Mesothelial cell of epicardium (in vitro differentiated cells): ENCODE measurements at regions not wholly inside any gene's neighbourhood (a gene's known extent, or its start where the extent isn't known, plus 50 kb on each side); places are given as distances from the start of the nearest gene placed in this dataset.
"Not testable (repeated sequence)": the region's sequence is repeated elsewhere in the genome, so short reads cannot be mapped to it uniquely, and the experiment has no call there.

Experiments used
- DNase-seq, 2 experiments: peaks; one replicate each; pipeline ENCODE4 v3.0.0; 2021; ENCODE audit warnings: low spot score in 2 of 2; ENCODE audit not compliant: unreplicated experiment in 2 of 2
- H3K27ac Mint-ChIP-seq: 2 replicates; pipeline ENCODE4 v1.8.0; 2021; ENCODE audit warnings: mixed read lengths
- H3K27me3 Mint-ChIP-seq: 2 replicates; pipeline ENCODE4 v1.8.0; 2021; ENCODE audit warnings: low read depth, mixed read lengths
- H3K36me3 Mint-ChIP-seq: 2 replicates; pipeline ENCODE4 v1.8.0; 2021; ENCODE audit warnings: mixed read lengths
- H3K4me1 Mint-ChIP-seq: 2 replicates; pipeline ENCODE4 v1.8.0; 2021; ENCODE audit warnings: mixed read lengths
- H3K4me3 Mint-ChIP-seq: 2 replicates; pipeline ENCODE4 v1.8.0; 2021; ENCODE audit warnings: mild to moderate bottlenecking, moderate library complexity, mixed read lengths
- H3K9me3 Mint-ChIP-seq: 2 replicates; pipeline ENCODE4 v1.8.0; 2021; ENCODE audit warnings: mixed read lengths
- TF ChIP-seq, protein P1 (sequence below): fragments of 200-600 bp; sonication (generic); IDR thresholded peaks from one replicate; pipeline ENCODE4 v1.5.0; 2021; ENCODE audit warnings: antibody characterized with exemption; ENCODE audit not compliant: unreplicated experiment

- H3K4me1 Mint-ChIP-seq: no peaks in the 10 kb centered on the region
- no peak overlapping the region for H3K4me3 Mint-ChIP-seq
- no peaks in the 10 kb centered on the region for H3K27me3 Mint-ChIP-seq
- H3K36me3 Mint-ChIP-seq: peaks cover 2% of the 10 kb centered on the region
- TF ChIP-seq, protein P1, sequence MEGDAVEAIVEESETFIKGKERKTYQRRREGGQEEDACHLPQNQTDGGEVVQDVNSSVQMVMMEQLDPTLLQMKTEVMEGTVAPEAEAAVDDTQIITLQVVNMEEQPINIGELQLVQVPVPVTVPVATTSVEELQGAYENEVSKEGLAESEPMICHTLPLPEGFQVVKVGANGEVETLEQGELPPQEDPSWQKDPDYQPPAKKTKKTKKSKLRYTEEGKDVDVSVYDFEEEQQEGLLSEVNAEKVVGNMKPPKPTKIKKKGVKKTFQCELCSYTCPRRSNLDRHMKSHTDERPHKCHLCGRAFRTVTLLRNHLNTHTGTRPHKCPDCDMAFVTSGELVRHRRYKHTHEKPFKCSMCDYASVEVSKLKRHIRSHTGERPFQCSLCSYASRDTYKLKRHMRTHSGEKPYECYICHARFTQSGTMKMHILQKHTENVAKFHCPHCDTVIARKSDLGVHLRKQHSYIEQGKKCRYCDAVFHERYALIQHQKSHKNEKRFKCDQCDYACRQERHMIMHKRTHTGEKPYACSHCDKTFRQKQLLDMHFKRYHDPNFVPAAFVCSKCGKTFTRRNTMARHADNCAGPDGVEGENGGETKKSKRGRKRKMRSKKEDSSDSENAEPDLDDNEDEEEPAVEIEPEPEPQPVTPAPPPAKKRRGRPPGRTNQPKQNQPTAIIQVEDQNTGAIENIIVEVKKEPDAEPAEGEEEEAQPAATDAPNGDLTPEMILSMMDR: no peak
- peaks cover 34% of the 10 kb centered on the region for H3K9me3 Mint-ChIP-seq
- no peak overlapping the region for H3K27ac Mint-ChIP-seq
- DNase-seq: no peak
Observed at GRCh38 chr17:21756856-21757619, 64.7 kb downstream of the KCNJ18 start.

DNA sequence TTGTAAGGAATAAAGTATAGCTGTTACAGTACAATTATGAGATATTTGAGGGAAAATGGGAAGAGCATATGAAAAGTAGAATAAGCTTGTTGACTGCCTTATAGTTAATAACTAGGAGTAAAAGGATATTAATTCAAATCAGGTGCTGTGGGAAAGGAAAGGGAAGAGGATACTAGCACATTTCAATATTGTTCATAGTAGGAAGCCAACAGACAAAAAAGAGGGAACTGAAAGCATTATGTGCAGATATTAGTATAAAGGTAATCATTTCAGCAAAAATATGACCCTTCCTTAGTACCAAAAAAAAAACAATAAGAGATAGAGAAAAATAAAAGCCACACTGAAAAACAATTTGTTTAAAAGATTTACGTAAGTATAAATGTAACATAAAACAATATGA, 67.3 kb downstream of the KCNJ18 start:
- not testable (repeated sequence) for DNase-seq, H3K27ac Mint-ChIP-seq, H3K36me3 Mint-ChIP-seq, H3K4me1 Mint-ChIP-seq, H3K27me3 Mint-ChIP-seq, H3K4me3 Mint-ChIP-seq
- peaks cover 29% of the 10 kb centered on the region for H3K9me3 Mint-ChIP-seq

DNA sequence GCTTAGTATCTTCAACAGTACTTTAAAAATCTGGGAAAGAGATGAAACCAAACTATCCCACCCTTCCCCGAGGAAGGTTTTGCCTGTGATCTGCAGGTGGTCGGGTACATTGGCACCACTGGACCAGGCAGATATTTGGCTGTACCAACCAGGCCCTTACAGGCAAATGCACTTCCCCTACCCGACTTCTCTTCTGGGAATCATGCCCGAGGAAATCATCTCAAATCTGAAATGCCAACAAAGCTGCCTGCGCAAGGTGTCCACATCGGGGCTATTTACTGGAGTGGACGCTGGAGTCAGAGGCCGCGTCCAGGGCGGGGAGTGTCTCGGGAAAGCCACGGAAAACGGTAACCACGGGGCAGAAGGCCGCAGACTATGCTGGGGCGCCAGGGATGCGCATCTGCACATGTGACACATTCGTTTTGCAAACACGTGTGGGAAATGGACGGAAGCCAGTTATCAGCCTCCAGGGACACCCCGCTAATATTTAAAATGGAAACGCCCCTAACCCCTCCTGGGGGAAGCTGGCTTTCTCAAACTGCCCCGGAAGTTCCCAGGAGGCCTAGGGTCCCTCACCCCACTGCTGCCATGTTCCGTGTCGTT, 71.5 kb downstream of the KCNJ18 start:
- H3K4me3 Mint-ChIP-seq, DNase-seq, H3K36me3 Mint-ChIP-seq, H3K27me3 Mint-ChIP-seq, H3K4me1 Mint-ChIP-seq, H3K27ac Mint-ChIP-seq: not testable (repeated sequence)
- H3K9me3 Mint-ChIP-seq: peaks cover 23% of the 10 kb centered on the region

DNA sequence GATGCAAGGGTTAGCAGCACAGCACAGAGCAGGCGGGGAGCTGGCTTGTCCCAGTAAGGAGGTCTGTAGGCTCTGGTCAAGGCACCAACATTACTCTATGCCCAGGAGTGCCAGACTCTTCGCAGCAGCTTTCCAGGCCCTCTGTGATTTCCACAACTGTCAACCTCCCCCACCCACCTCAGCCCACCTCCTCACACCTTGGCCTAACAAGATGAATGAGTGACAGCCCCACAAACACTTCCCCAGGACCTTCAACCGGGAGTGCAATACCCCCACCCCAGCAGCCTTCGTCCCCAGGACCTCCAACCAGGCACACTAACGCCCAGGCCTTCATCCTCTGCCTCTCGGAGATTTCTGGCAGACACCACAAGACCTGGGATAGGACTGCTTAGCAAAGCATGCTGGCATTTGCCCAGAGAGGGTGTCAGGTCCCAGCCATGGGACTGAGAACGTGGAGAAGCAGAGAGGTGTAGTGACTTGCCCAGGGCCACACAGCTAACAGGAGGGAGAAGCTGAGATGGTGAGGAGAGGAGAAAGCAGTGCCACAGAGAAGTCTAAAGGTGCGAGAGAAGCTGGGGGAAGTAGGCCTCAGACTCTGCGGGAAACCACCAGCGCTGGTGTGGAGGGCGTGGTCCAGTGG, 73.4 kb downstream of the KCNJ18 start:
- not testable (repeated sequence) for H3K36me3 Mint-ChIP-seq, H3K4me1 Mint-ChIP-seq, H3K4me3 Mint-ChIP-seq, H3K27me3 Mint-ChIP-seq, DNase-seq, H3K27ac Mint-ChIP-seq
- H3K9me3 Mint-ChIP-seq: peaks cover 17% of the 10 kb centered on the region

DNA sequence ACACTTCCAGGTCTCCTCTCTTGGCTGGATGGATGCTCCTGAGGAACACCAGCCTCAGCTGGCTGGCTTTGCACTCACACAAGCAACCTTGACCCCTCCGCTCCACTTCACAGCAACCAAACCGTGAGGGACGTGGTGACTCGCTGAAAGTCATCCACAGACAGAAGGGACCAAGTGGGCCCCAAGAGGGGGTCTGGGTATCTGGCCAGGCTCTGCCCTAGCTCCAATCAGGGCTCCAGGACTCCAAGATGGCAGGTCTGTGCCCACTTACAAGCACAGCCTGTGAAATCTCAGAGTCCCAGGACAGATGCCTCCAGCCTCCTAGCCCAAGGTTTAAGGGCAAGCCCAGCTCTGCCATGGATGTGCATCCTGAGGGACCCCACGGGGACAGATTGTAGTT, 74.2 kb downstream of the KCNJ18 start:
- H3K4me1 Mint-ChIP-seq, H3K4me3 Mint-ChIP-seq, H3K27ac Mint-ChIP-seq, DNase-seq, H3K27me3 Mint-ChIP-seq, H3K36me3 Mint-ChIP-seq: not testable (repeated sequence)
- H3K9me3 Mint-ChIP-seq: peaks cover 17% of the 10 kb centered on the region

DNA sequence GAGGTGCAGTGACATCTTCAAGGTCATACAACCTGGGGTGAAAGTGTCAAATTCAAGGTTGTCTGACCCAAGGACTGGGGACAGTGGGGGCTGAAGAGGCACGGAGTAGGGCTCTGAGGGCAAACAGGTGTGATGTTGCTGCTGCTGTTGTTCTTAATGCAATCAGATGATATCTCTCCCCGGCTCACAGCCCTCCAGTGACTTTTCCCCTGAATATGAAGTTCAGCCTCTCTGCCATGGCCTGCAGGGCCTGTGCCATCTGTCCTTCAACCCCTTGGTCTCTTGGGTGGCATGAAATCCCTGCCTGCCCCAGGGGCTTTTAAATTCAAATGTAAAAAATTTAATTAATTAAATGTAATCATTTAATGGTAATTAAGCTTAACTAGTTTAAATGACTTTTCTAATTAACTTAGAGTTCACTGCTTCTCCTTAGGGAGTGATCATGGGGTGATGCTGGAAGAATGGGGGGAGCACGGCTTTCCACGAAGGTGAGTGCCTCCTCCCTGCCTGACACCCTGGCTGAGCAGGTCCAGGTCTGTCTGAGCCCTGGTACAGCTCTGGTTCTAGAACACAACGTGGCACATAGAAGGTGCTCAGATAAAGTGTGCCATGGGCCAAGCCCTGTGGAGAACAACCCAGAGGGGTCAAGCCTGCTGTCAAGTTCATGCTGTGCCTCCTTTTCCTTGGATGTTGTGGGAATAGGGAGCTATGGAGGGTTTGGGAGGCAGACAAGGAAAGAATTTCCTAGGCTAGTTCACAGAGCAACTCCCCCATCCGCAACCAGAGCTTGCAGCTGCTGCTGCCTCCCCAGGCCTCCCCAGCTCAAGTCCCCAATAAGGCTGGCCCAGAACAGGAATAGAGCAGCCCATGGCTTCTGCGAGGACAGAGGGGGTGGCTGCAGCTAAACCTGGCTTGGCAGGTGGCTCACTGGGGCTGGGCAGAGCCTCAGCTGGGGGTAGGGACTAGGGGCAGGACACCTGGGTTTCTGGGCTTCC, 75.1 kb downstream of the KCNJ18 start:
- peaks cover 15% of the 10 kb centered on the region for H3K9me3 Mint-ChIP-seq
- H3K4me3 Mint-ChIP-seq, H3K27me3 Mint-ChIP-seq, H3K27ac Mint-ChIP-seq, H3K4me1 Mint-ChIP-seq, H3K36me3 Mint-ChIP-seq, DNase-seq: not testable (repeated sequence)

- peaks cover 13% of the 10 kb centered on the region for H3K9me3 Mint-ChIP-seq
Observed at GRCh38 chr17:21768244-21768643, 75.9 kb downstream of the KCNJ18 start.

DNA sequence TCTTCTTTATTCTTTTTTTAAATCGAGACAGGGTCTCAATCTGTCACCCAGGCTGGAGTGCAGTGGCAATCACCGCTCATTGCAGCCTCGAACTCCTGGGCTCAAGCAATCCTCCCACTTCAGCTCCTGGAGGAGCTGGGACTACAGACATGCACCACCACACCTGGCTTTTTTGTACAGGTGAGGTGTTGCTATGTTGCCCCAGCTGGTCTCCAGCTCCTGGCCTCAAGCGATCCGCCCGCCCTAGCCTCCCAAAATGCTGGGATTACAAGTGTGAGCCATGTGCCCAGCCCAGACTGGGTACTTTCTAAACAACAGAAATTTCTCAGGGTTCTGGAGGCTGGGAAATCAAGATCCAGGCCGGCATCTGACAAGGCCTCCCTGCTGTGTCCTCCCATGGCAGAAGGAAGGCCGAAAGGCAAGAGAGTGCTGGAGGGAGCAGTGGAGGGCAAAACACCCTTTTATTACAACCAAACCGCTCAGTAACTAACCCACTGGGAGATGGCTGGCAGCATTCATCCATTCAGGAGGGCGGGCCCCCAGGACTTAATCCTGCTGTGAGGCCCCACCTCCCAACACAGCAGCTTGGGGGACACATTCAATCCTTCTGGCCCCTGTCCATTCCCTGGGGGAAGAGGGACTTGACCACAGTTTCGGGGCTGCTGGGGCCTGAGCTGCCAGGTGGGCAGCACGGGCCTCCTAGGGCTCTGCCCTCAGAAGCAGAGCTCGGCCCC, 76.6 kb downstream of the KCNJ18 start:
- H3K27me3 Mint-ChIP-seq, DNase-seq, H3K27ac Mint-ChIP-seq, H3K4me3 Mint-ChIP-seq, H3K4me1 Mint-ChIP-seq, H3K36me3 Mint-ChIP-seq: not testable (repeated sequence)
- H3K9me3 Mint-ChIP-seq: peaks cover 13% of the 10 kb centered on the region

More at GRCh38 chr17:21768244-21768643, 75.9 kb downstream of the KCNJ18 start:
- DNase-seq, H3K36me3 Mint-ChIP-seq, H3K4me3 Mint-ChIP-seq, H3K27ac Mint-ChIP-seq, H3K27me3 Mint-ChIP-seq, H3K4me1 Mint-ChIP-seq: not testable (repeated sequence)

DNA sequence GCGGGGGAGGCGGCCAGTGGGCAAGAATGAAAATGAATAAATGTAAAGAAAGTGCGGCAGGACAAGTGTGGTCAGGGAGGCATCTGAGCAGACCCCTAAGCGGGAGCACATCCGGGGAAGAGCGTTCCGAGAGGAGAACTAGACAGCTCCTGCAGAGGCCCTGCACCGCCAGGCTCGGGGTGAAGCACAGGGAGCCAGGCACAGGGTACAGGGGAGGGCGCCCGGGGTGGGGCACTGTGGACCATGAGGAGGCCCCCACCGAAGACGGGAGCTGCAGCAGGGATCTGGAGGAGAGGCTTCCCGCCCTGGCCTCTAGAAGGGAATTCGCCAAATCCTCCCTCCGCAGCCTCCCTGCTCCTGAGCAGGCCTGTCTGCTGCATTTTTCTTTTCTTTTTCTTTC, 77.5 kb downstream of the KCNJ18 start:
- H3K36me3 Mint-ChIP-seq, DNase-seq, H3K4me1 Mint-ChIP-seq, H3K27ac Mint-ChIP-seq, H3K4me3 Mint-ChIP-seq, H3K27me3 Mint-ChIP-seq: not testable (repeated sequence)
- H3K9me3 Mint-ChIP-seq: peaks cover 13% of the 10 kb centered on the region

DNA sequence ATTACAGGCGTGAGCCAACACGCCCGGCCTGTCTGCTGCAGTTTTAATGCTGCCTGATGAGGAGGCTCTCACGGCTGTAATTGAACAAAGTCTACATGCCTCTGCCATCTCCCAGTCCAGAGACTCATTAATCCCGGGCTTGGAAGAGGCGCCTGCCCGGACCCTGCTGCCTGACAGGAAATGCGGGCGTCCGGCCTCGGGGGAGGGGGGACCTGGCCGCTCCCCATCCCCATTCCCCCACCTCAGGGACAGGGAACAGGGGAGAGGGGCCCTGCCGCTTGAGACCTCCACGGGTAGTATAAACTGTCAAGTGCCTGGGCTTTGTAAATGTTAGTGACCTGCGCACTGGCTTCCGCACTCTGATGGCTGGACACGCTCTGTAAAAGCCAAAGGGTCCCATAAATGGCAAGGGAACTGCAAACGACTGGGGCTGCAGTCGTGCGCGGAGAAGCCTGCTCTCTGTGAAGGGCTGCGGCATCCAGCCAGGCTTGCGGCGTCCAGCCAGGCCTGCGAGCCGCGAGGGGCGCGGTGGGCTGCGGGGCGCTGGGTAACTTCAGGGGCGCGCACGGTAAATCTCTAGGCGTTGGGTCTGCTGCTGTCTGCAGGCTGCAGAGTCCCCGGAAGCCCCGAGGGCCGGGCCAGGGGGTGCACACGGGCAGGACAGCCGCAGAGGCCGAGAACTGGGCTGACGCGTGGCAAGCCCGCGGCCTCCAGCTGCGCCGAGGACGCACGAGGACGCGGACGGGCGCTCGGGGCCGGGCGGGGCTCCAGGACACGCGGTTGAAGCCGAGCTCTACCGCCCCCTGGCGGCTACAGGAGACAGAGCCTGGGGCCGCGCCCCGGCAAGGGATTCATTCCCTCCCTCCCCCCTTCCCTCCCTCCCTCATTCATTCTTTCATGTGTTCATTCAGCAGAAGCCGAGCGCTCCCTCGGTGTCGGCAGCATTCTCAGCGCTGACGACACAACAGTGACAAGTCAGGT, 78.4 kb downstream of the KCNJ18 start:
- H3K4me1 Mint-ChIP-seq, H3K27ac Mint-ChIP-seq, DNase-seq, H3K4me3 Mint-ChIP-seq, H3K36me3 Mint-ChIP-seq, H3K27me3 Mint-ChIP-seq: not testable (repeated sequence)
- peaks cover 11% of the 10 kb centered on the region for H3K9me3 Mint-ChIP-seq
